ENCODE measurements at regions not wholly inside any gene's neighbourhood (a gene's known extent, or its start where the extent isn't known, plus 50 kb on each side); places are given as distances from the start of the nearest gene placed in this dataset.

- intact Hi-C loops (cut with micrococcal nuclease): no loop called here
- H3K4me1 ChIP-seq (ENCODE audit: control insufficient read depth in 1 of 2, insufficient read depth in 2 of 2, low read length in 2 of 2): no peaks in the 10 kb centered on the region
- BruUV-seq (replicated peaks): no TSS peak
- no peak overlapping the region for H3K4me2 ChIP-seq (ENCODE audit: low read length)
- ChIA-PET CTCF (no interaction called here), POLR2A (no interaction called here), RAD21 (ENCODE audit: low non-redundant PET in 1 of 2, low total read pairs in 2 of 2, uncharacterized antibody in 2 of 2, unreplicated experiment in 2 of 2) (no interaction called here)
- no peaks in the 10 kb centered on the region for H3K36me3 ChIP-seq (ENCODE audit: control insufficient read depth in 1 of 2, insufficient read depth in 2 of 2, low read length in 2 of 2)
- H2AFZ ChIP-seq (ENCODE audit: low read depth, low read length, poor library complexity, severe bottlenecking): no peak overlapping the region
- H3K9me2 ChIP-seq (ENCODE audit: insufficient read depth): no peaks in the 10 kb centered on the region
- ATAC-seq (no peak), DNase-seq (ENCODE audit: low read depth, low spot score) (no peak)
- H3K79me2 ChIP-seq (ENCODE audit: insufficient read depth, low read length): no peaks in the 10 kb centered on the region
- H3K9ac ChIP-seq (ENCODE audit: low read length): no peak overlapping the region
- H3K9me3 ChIP-seq (ENCODE audit: control insufficient read depth in 1 of 2, insufficient read depth in 1 of 2, low read depth in 1 of 2, low read length in 2 of 2): no peaks in the 10 kb centered on the region
- no peak overlapping the region for H3K27ac ChIP-seq (ENCODE audit: low read depth, low read length)
- no peak for TF ChIP-seq MAX (IDR thresholded peaks at IDR 0.05)
- no peak for TF ChIP-seq CTCF (IDR thresholded peaks at IDR 0.05 in 2 of 3, conservative IDR thresholded peaks at IDR 0.05 in 1 of 3; ENCODE audit: borderline replicate concordance in 1 of 3, insufficient read depth in 1 of 3, low read depth in 2 of 3, low read length in 2 of 3)
- H3K27me3 ChIP-seq (ENCODE audit: insufficient read depth, low read length): peaks cover 47% of the 10 kb centered on the region
- no peaks in the 10 kb centered on the region for H4K20me1 ChIP-seq (ENCODE audit: insufficient read depth)
- H3K4me3 ChIP-seq (replicated peaks in 1 of 2; ENCODE audit: low read depth in 1 of 2, low read length in 2 of 2): no peak overlapping the region
These were observed 502.3 kb upstream of the ZMIZ1 start for GRCh38 chr10:78566284-78567111.

- Histone ChIP-seq H3K79me2 (ENCODE audit: insufficient read depth, low read length) (no peaks in the 10 kb centered on the region), H3K9me2 (ENCODE audit: insufficient read depth) (no peaks in the 10 kb centered on the region), H3K4me2 (ENCODE audit: low read length) (no peak overlapping the region), H2AFZ (ENCODE audit: low read depth, low read length, poor library complexity, severe bottlenecking) (no peak overlapping the region), H3K4me3 (replicated peaks in 1 of 2; ENCODE audit: low read depth in 1 of 2, low read length in 2 of 2) (no peak overlapping the region), H3K36me3 (ENCODE audit: control insufficient read depth in 1 of 2, insufficient read depth in 2 of 2, low read length in 2 of 2) (no peaks in the 10 kb centered on the region), H4K20me1 (ENCODE audit: insufficient read depth) (no peaks in the 10 kb centered on the region), H3K4me1 (ENCODE audit: control insufficient read depth in 1 of 2, insufficient read depth in 2 of 2, low read length in 2 of 2) (no peaks in the 10 kb centered on the region), H3K9ac (ENCODE audit: low read length) (no peak overlapping the region), H3K27ac (ENCODE audit: low read depth, low read length) (no peak overlapping the region), H3K27me3 (ENCODE audit: insufficient read depth, low read length) (peaks cover 39% of the 10 kb centered on the region), H3K9me3 (ENCODE audit: control insufficient read depth in 1 of 2, insufficient read depth in 1 of 2, low read depth in 1 of 2, low read length in 2 of 2) (no peaks in the 10 kb centered on the region)
- intact Hi-C loops (cut with micrococcal nuclease): no loop called here
- no TSS peak for BruUV-seq (replicated peaks)
- ATAC-seq (no peak), DNase-seq (ENCODE audit: low read depth, low spot score) (no peak)
- RAD21 ChIA-PET (ENCODE audit: low non-redundant PET in 1 of 2, low total read pairs in 2 of 2, uncharacterized antibody in 2 of 2, unreplicated experiment in 2 of 2): no interaction called here
- POLR2A ChIA-PET: no interaction called here
- CTCF ChIA-PET: no interaction called here
- no peak for TF ChIP-seq CBX3 (IDR thresholded peaks at IDR 0.05; ENCODE audit: low read depth)
- TF ChIP-seq EGR1 (IDR thresholded peaks at IDR 0.05; ENCODE audit: low read depth): no peak
- TF ChIP-seq MAX (IDR thresholded peaks at IDR 0.05): no peak
- no peak for TF ChIP-seq YY1 (IDR thresholded peaks at IDR 0.05; ENCODE audit: extremely low read depth, insufficient replicate concordance, low read depth, low read length)
- no peak for TF ChIP-seq ELF1 (IDR thresholded peaks at IDR 0.05; ENCODE audit: borderline replicate concordance, low read depth)
- no peak for TF ChIP-seq SIN3A (IDR thresholded peaks at IDR 0.05; ENCODE audit: low read depth)
- TF ChIP-seq FOSL1 (IDR thresholded peaks at IDR 0.05; ENCODE audit: low read depth): no peak
- TF ChIP-seq CTCF (IDR thresholded peaks at IDR 0.05 in 2 of 3, conservative IDR thresholded peaks at IDR 0.05 in 1 of 3; ENCODE audit: borderline replicate concordance in 1 of 3, insufficient read depth in 1 of 3, low read depth in 2 of 3, low read length in 2 of 3): no peak
- no peak for TF ChIP-seq CEBPB (IDR thresholded peaks at IDR 0.05; ENCODE audit: low read depth)
- no peak for TF ChIP-seq TCF7L2 (IDR thresholded peaks at IDR 0.05; ENCODE audit: borderline replicate concordance, extremely low read depth, insufficient read depth, insufficient read length)
- no peak for TF ChIP-seq SP1 (IDR thresholded peaks at IDR 0.05; ENCODE audit: low read depth)
- no peak for TF ChIP-seq ZNF274 (IDR thresholded peaks at IDR 0.05; ENCODE audit: low read depth, low read length)
- TF ChIP-seq EZH2phosphoT487 (IDR thresholded peaks at IDR 0.05; ENCODE audit: borderline replicate concordance): no peak
These were observed 500.9 kb upstream of the ZMIZ1 start for GRCh38 chr10:78567680-78568455.

All from HCT116 (cell line).